Uterus (tissue), 3 donors: ENCODE measurements at regions not wholly inside any gene's neighbourhood (a gene's known extent, or its start where the extent isn't known, plus 50 kb on each side); places are given as distances from the start of the nearest gene placed in this dataset.

Experiments used
- DNase-seq, 2 donors: peaks; one replicate each; pipeline ENCODE4 v3.0.0-alpha.2; 2019 to 2020
- H3K27ac ChIP-seq, 2 donors: fragments of 200-600 bp; sonication (generic); 1 replicate in 1 of 2; 2 replicates in 1 of 2; pipeline ENCODE4 v1.5.1; 2016 to 2018
- H3K27me3 ChIP-seq, 2 donors: fragments of 200-600 bp; sonication (generic); one replicate each; pipeline ENCODE4 v1.5.1; 2018 to 2019; ENCODE audit warnings: control low read depth in 1 of 2
- H3K36me3 ChIP-seq, 2 donors: fragments of 200-600 bp; sonication (generic); one replicate each; pipeline ENCODE4 v1.5.1; 2019; ENCODE audit warnings: control low read depth in 1 of 2
- H3K4me1 ChIP-seq, 2 donors: fragments of 200-600 bp; sonication (generic); one replicate each; pipeline ENCODE4 v1.5.1; 2018 to 2019; ENCODE audit warnings: control low read depth in 1 of 2
- H3K4me3 ChIP-seq, 2 donors: fragments of 200-600 bp; sonication (generic); 1 replicate in 1 of 2; 2 replicates in 1 of 2; pipeline ENCODE4 v1.5.1; 2018 to 2019; ENCODE audit warnings: mild to moderate bottlenecking in 1 of 2
- H3K9me3 ChIP-seq, 2 donors: fragments of 200-600 bp; sonication (generic); one replicate each; pipeline ENCODE4 v1.5.1; 2019; ENCODE audit warnings: control low read depth in 1 of 2
- POLR2A ChIP-seq, 2 donors: fragments of 450-650 bp; IDR thresholded peaks; one replicate each; pipeline ENCODE4 v1.6.1; 2016; ENCODE audit warnings: antibody characterized with exemption in 2 of 2, mild to moderate bottlenecking in 1 of 2, moderate library complexity in 1 of 2
- intact Hi-C: fragments of 100-400 bp; cut with DNase I; formaldehyde crosslinking; loops from one replicate; pipeline ENCODE4 v1.15.1; 2023; ENCODE audit warnings: low total_unique reads
- TF ChIP-seq, protein P1 (sequence below), 4 experiments: fragments of 200-600 bp in 2 of 4; fragments of 450-650 bp in 2 of 4; sonication (generic) in 2 of 4; IDR thresholded peaks; one replicate each; pipeline ENCODE4 v1.5.1; 2016 to 2019; ENCODE audit warnings: antibody characterized with exemption in 4 of 4, mild to moderate bottlenecking in 2 of 4, moderate library complexity in 1 of 4
- donor health status: DM: yes; HTN: yes; CAD: no.

DNA sequence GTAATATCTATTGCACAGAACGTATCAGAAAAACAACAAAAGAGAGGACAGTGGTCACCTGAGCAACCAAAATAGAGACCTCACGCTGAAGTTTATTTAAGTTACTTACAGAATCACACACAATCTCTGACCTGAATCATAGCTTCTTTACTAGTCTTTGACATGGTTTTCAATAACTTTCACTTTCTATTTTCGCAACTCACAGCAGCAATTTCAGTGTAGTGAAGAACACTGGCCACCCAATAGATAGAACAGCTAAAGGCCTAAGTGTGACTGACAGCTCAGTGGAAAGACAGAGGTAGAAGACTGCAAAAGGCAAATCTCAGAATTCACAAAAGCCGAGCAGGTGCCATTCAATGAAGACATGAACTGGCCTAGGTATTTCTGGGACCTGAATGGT, 435.6 kb upstream of the CHRM3 start:
- H3K27ac ChIP-seq: no peak overlapping the region
- no peaks in the 10 kb centered on the region for H3K4me1 ChIP-seq
- TF ChIP-seq, protein P1, sequence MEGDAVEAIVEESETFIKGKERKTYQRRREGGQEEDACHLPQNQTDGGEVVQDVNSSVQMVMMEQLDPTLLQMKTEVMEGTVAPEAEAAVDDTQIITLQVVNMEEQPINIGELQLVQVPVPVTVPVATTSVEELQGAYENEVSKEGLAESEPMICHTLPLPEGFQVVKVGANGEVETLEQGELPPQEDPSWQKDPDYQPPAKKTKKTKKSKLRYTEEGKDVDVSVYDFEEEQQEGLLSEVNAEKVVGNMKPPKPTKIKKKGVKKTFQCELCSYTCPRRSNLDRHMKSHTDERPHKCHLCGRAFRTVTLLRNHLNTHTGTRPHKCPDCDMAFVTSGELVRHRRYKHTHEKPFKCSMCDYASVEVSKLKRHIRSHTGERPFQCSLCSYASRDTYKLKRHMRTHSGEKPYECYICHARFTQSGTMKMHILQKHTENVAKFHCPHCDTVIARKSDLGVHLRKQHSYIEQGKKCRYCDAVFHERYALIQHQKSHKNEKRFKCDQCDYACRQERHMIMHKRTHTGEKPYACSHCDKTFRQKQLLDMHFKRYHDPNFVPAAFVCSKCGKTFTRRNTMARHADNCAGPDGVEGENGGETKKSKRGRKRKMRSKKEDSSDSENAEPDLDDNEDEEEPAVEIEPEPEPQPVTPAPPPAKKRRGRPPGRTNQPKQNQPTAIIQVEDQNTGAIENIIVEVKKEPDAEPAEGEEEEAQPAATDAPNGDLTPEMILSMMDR (IDR thresholded peaks at IDR 0.05): no peak
- TF ChIP-seq POLR2A (IDR thresholded peaks at IDR 0.05): no peak
- H3K36me3 ChIP-seq: no peaks in the 10 kb centered on the region
- no peaks in the 10 kb centered on the region for H3K27me3 ChIP-seq
- no peaks in the 10 kb centered on the region for H3K9me3 ChIP-seq
- no peak for DNase-seq
- H3K4me3 ChIP-seq: no peak overlapping the region
- intact Hi-C loops: no loop called here

- Histone ChIP-seq H3K4me1 (no peaks in the 10 kb centered on the region), H3K27ac (no peak overlapping the region), H3K9me3 (no peaks in the 10 kb centered on the region), H3K36me3 (no peaks in the 10 kb centered on the region), H3K27me3 (no peaks in the 10 kb centered on the region), H3K4me3 (no peak overlapping the region)
- intact Hi-C loops: no loop called here
- TF ChIP-seq, protein P1 (IDR thresholded peaks at IDR 0.05): no peak
- no peak for TF ChIP-seq POLR2A (IDR thresholded peaks at IDR 0.05)
- DNase-seq: no peak
Observed at GRCh38 chr1:238950017-238950416, 436.4 kb upstream of the CHRM3 start.

GRCh38 chr1:238944028-238944427, 442.3 kb upstream of the CHRM3 start:
- no peak for DNase-seq
- intact Hi-C loops: no loop called here
- no peak overlapping the region for H3K4me3 ChIP-seq
- no peaks in the 10 kb centered on the region for H3K27me3 ChIP-seq
- no peaks in the 10 kb centered on the region for H3K36me3 ChIP-seq
- TF ChIP-seq, protein P1 (IDR thresholded peaks at IDR 0.05): no peak
- TF ChIP-seq POLR2A (IDR thresholded peaks at IDR 0.05): no peak
- H3K4me1 ChIP-seq: no peaks in the 10 kb centered on the region
- no peak overlapping the region for H3K27ac ChIP-seq
- H3K9me3 ChIP-seq: no peaks in the 10 kb centered on the region

DNA sequence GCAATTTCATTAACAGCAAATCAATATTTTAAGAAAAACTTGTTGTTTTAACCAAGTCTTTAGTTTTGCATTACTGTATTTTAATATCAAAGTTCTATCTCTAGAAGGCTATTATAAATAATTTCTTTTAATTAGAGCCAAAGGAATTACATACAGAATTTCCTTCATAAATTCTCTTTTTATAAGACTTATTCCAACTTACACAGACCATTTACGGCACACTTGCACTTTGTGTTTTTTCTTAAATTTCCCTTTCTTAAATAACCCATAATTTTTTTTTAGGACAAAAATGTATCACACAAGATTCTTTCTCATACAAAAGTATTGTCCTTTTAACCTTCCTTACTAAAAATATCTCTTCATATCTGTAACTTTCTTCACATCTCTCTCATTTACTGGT, 458.5 kb upstream of the CHRM3 start:
- Histone ChIP-seq H3K36me3 (no peaks in the 10 kb centered on the region), H3K4me1 (no peaks in the 10 kb centered on the region), H3K9me3 (no peaks in the 10 kb centered on the region), H3K4me3 (no peak overlapping the region), H3K27me3 (no peaks in the 10 kb centered on the region), H3K27ac (no peak overlapping the region)
- intact Hi-C loops: no loop called here
- TF ChIP-seq, protein P1 (IDR thresholded peaks at IDR 0.05): no peak
- no peak for TF ChIP-seq POLR2A (IDR thresholded peaks at IDR 0.05)
- DNase-seq: no peak

DNA sequence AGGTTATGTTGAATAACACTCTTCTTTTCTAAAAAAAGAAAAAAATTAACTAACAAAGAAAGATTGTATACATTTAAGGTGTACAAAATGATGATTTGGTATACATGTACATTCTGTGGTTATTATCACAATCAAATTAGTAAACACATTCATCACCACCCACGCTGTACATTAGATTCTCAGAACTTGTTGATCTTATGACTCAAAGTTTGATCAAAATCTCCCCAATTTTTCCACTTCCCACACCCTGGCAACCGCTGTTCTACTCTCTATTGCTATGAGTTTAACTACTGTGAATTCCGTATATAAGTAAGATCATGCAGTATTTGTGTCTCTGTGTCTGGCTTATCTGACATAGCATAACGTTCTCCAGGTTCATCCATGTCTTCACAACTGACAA, 469.5 kb upstream of the CHRM3 start:
- intact Hi-C loops: no loop called here

More for the DNA sequence above, 469.5 kb upstream of the CHRM3 start:
- no peak overlapping the region for H3K4me3 ChIP-seq
- DNase-seq: no peak
- no peaks in the 10 kb centered on the region for H3K27me3 ChIP-seq
- no peaks in the 10 kb centered on the region for H3K4me1 ChIP-seq
- H3K27ac ChIP-seq: no peak overlapping the region
- no peaks in the 10 kb centered on the region for H3K9me3 ChIP-seq
- H3K36me3 ChIP-seq: no peaks in the 10 kb centered on the region
- TF ChIP-seq, protein P1 (IDR thresholded peaks at IDR 0.05): no peak
- no peak for TF ChIP-seq POLR2A (IDR thresholded peaks at IDR 0.05)
